Heart left ventricle (tissue), 16 donors: ENCODE measurements at regions not wholly inside any gene's neighbourhood (a gene's known extent, or its start where the extent isn't known, plus 50 kb on each side); places are given as distances from the start of the nearest gene placed in this dataset.

Experiments used
- ATAC-seq, 4 donors: fragments of 200-7000 bp; cut with Tn5 transposase; one replicate each; pipeline ENCODE4 v1.9.1; 2020 to 2022; ENCODE audit warnings: moderate library complexity in 4 of 4, mild to moderate bottlenecking in 3 of 4, moderate number of reproducible peaks in 1 of 4
- DNase-seq, 5 donors: peaks; one replicate each; pipeline ENCODE4 v3.0.0-alpha.2; 2020
- H3K27ac ChIP-seq, 12 donors: fragments of 200-600 bp; sonication (generic) in 4 of 12; one replicate each; pipeline versions ENCODE4 v1.5.0 to v1.8.0; 2016 to 2022; ENCODE audit warnings: mild to moderate bottlenecking in 2 of 12
- H3K27me3 ChIP-seq, 9 donors: fragments of 200-600 bp; sonication (generic) in 2 of 9; one replicate each; pipeline versions ENCODE4 v1.5.1 to v1.8.0; 2016 to 2022; ENCODE audit warnings: mild to moderate bottlenecking in 3 of 9
- H3K36me3 ChIP-seq, 9 donors: fragments of 200-600 bp; sonication (generic) in 2 of 9; one replicate each; pipeline versions ENCODE4 v1.5.0 to v1.8.0; 2018 to 2022; ENCODE audit warnings: mild to moderate bottlenecking in 2 of 9
- H3K4me1 ChIP-seq, 12 donors: fragments of 200-600 bp; sonication (generic) in 4 of 12; one replicate each; pipeline versions ENCODE4 v1.5.0 to v1.8.0; 2016 to 2022; ENCODE audit warnings: mild to moderate bottlenecking in 3 of 12
- H3K4me3 ChIP-seq, 12 donors: fragments of 200-600 bp; sonication (generic) in 4 of 12; one replicate each; pipeline versions ENCODE4 v1.5.0 to v1.8.0; 2017 to 2022; ENCODE audit warnings: mild to moderate bottlenecking in 9 of 12, moderate library complexity in 4 of 12
- H3K9me3 ChIP-seq, 12 donors: fragments of 200-600 bp; sonication (generic) in 4 of 12; one replicate each; pipeline versions ENCODE4 v1.5.0 to v1.8.0; 2016 to 2022; ENCODE audit warnings: mild to moderate bottlenecking in 1 of 12
- POLR2A ChIP-seq, 2 donors: fragments of 450-650 bp; IDR thresholded peaks; one replicate each; pipeline ENCODE4 v1.6.1; 2017; ENCODE audit warnings: antibody characterized with exemption in 2 of 2, mild to moderate bottlenecking in 2 of 2, moderate library complexity in 2 of 2
- WGBS, 4 donors: extraction: QIAGEN DNeasy Blood & Tissue Kit in 2 of 4; methylation state at CpG; one replicate each; pipeline versions ENCODE4 v1.1.5 to v1.1.7; 2013 to 2018; 5-methylcytosine and 5-hydroxymethylcytosine counted together
- intact Hi-C, 10 donors: fragments of 100-400 bp; cut with DNase I; formaldehyde crosslinking; loops; one replicate each; pipeline versions ENCODE4 v1.11.1 to v1.14.2; 2022
- TF ChIP-seq, protein P1 (sequence below), 12 donors: fragments of 200-600 bp; sonication (generic) in 4 of 12; IDR thresholded peaks; one replicate each; pipeline versions ENCODE4 v1.5.0 to v1.8.0; 2018 to 2022; ENCODE audit warnings: antibody characterized with exemption in 12 of 12, mild to moderate bottlenecking in 5 of 12
- donor health status: ischemic (EF 13 %, LVEDD 7.1; RV severe dilation, severe dysfunction).
- donor health status: healthy with polysubstance abuse.
- donor health status: DM: no; HTN: yes; CAD: no.
- donor health status: DM: no; HTN: no; CAD: no.
- donor health status: ischemic (EF 25% LVEDD 6.9; RV normal size, moderate dysfunction).
- donor health status: ischemic (EF 25% LVEDD 5.7; RV mildly dilated, moderate dysfunction).
- donor health status: healthy.
- donor health status: DM: yes; HTN: yes; CAD: no.
- donor health status: ischemic (EF 35%, LVEDD 5.7; RV mildly dilated, moderate dysfunction).
- donor health status: nonischemic (EF 11% LVEDD 7.7; RV severe dilation, severe dysfunction).
- donor health status: DM: yes; HTN: yes; CAD: no.
- donor health status: PGD.
- donor health status: ischemic (EF 29% LVEDD 5.4; RV normal size, mild dysfunction).
- donor health status: nonischemic (EF 23%, LVEDD 6.1; RV moderate dilation, normal function).

DNA sequence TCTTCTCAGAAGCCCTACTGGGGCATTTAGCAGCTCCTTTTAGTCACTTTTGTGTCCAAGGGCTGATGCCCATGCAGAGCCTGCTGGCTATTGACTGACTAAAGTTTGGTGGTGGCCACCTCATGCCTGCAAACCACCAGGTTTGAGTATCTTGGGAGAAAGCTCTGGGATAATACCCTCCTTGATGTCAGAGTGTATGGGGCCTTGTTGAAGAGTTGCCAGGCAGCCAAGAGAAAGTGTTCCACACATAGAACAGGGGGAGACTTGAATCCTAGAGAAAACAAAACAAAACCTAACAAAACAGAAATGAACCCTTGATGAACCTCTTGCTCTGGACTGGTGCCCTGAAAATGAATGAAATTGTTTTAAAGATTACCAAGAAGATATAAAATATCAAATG lies 1024.6 kb downstream of the SORCS1 start:
- Histone ChIP-seq H3K36me3 (no peaks in the 10 kb centered on the region), H3K27me3 (no peaks in the 10 kb centered on the region), H3K4me1 (no peaks in the 10 kb centered on the region), H3K9me3 (no peaks in the 10 kb centered on the region), H3K27ac (no peak overlapping the region), H3K4me3 (no peak overlapping the region)
- intact Hi-C loops = no loop called here
- TF ChIP-seq, protein P1, sequence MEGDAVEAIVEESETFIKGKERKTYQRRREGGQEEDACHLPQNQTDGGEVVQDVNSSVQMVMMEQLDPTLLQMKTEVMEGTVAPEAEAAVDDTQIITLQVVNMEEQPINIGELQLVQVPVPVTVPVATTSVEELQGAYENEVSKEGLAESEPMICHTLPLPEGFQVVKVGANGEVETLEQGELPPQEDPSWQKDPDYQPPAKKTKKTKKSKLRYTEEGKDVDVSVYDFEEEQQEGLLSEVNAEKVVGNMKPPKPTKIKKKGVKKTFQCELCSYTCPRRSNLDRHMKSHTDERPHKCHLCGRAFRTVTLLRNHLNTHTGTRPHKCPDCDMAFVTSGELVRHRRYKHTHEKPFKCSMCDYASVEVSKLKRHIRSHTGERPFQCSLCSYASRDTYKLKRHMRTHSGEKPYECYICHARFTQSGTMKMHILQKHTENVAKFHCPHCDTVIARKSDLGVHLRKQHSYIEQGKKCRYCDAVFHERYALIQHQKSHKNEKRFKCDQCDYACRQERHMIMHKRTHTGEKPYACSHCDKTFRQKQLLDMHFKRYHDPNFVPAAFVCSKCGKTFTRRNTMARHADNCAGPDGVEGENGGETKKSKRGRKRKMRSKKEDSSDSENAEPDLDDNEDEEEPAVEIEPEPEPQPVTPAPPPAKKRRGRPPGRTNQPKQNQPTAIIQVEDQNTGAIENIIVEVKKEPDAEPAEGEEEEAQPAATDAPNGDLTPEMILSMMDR (IDR thresholded peaks at IDR 0.05) = no peak
- TF ChIP-seq POLR2A (IDR thresholded peaks at IDR 0.05) = no peak
- DNase-seq = no peak
- no peak for ATAC-seq

DNA sequence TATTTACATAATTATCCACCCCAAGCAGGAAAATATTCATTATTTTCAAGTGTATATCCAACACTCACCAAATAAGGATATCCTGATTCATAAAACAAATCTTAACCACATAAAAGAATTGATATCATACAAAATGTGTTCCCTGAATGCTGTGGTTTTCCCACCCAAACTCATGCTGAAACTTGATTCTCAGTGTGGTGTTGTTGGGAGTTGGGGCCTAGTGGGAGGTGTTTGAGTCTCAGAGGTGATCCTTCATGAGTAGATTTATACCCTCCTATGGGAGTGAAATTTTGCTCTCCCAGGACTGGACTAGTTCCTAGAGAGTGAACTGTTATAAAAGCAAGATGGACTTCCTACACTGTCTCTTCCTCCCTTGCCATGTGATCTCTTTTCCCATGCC lies 1028.3 kb downstream of the SORCS1 start:
- H3K9me3 ChIP-seq = no peaks in the 10 kb centered on the region
- no peaks in the 10 kb centered on the region for H3K4me1 ChIP-seq
- no peak overlapping the region for H3K27ac ChIP-seq
- DNase-seq (no peak), ATAC-seq (no peak)
- H3K4me3 ChIP-seq = no peak overlapping the region
- H3K36me3 ChIP-seq = no peaks in the 10 kb centered on the region
- intact Hi-C loops = no loop called here
- no peaks in the 10 kb centered on the region for H3K27me3 ChIP-seq
- no peak for TF ChIP-seq POLR2A (IDR thresholded peaks at IDR 0.05)
- TF ChIP-seq, protein P1 (IDR thresholded peaks at IDR 0.05) = no peak

DNA sequence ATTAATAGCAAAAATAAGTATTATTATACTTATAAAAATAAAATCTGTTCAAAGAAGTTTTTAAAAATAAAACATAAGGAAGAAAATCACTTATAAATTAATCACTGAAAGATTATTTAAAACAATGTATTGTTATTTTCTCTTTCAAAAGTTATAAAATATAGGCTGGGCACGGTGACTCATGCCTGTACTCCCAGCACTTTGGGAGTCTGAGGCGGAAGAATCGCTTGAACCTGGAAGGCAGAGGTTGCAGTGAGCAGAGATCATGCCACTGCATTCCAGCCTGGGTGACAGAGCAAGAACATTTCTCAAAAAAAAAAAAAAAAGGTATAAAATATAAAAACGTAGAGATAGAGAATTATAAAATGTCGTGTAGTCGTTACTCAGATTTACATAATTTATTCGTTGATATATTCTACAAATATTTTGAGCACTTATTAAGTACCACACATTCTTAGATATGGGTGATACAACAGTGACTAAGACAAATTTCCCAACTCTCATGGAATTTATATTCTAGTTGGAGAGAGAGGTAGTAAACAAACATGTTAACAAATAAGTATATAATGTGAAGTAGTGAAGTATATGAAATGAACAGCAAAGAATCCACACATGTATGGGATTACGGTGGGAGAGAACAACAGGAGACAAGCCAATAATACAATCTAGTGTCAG lies 1030.0 kb downstream of the SORCS1 start:
- 69 to 82% (median 69%) methylated on average over 8 of the region's 8 CpGs for WGBS, 4 donors

DNA sequence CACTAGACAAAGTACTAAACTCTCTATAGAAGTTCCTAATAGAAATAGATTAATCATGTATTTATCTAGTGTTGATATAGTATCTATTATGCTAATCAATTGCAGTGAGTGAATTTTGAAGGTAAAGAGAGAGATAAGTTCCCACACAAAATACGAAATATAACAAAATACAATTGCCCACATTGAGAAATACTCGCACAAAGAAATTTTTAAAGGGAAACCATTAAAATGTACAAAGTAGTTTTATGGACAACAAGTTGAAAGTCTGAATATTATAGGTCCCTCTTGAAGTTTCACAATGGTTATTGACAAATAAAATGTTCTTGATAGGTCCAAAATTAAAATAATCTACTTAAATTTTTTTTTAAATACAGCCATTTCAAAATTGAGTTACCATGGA lies 1031.1 kb downstream of the SORCS1 start:
- Histone ChIP-seq H3K27ac (no peak overlapping the region), H3K4me3 (no peak overlapping the region), H3K9me3 (no peaks in the 10 kb centered on the region), H3K36me3 (no peaks in the 10 kb centered on the region), H3K27me3 (no peaks in the 10 kb centered on the region), H3K4me1 (no peaks in the 10 kb centered on the region)
- WGBS, 4 donors = 45 to 69% (median 47%) methylated on average over 2 of the region's 2 CpGs
- intact Hi-C loops = no loop called here
- DNase-seq = no peak
- ATAC-seq = no peak
- no peak for TF ChIP-seq POLR2A (IDR thresholded peaks at IDR 0.05)
- TF ChIP-seq, protein P1 (IDR thresholded peaks at IDR 0.05) = no peak

More for the DNA sequence above, 1030.0 kb downstream of the SORCS1 start:
- no peak overlapping the region for H3K27ac ChIP-seq
- no peak for ATAC-seq
- H3K4me1 ChIP-seq = no peaks in the 10 kb centered on the region
- no peaks in the 10 kb centered on the region for H3K9me3 ChIP-seq
- intact Hi-C loops = no loop called here
- no peaks in the 10 kb centered on the region for H3K36me3 ChIP-seq
- no peak for TF ChIP-seq POLR2A (IDR thresholded peaks at IDR 0.05)
- TF ChIP-seq, protein P1 (IDR thresholded peaks at IDR 0.05) = no peak
- no peak overlapping the region for H3K4me3 ChIP-seq
- H3K27me3 ChIP-seq = no peaks in the 10 kb centered on the region
- no peak for DNase-seq
